Keratinocyte (primary cell): ENCODE measurements at regions not wholly inside any gene's neighbourhood (a gene's known extent, or its start where the extent isn't known, plus 50 kb on each side); places are given as distances from the start of the nearest gene placed in this dataset.

Source experiments
- CTCF ChIP-seq, 3 experiments: IDR thresholded peaks in 1 of 3; conservative IDR thresholded peaks in 1 of 3; optimal IDR thresholded peaks in 1 of 3; 2 replicates in 2 of 3; 3 replicates in 1 of 3; pipeline versions ENCODE3 to v1.5.1; 2011; ENCODE audit warnings: low read length in 3 of 3, mild to moderate bottlenecking in 3 of 3, moderate library complexity in 2 of 3, control low read depth in 1 of 3, inconsistent platforms in 1 of 3; ENCODE audit not compliant: insufficient read depth in 2 of 3; ENCODE audit errors: extremely low read depth in 1 of 3
- EZH2 ChIP-seq: IDR thresholded peaks from one replicate; pipeline ENCODE4 v1.6.1; 2012; ENCODE audit warnings: inconsistent platforms, mild to moderate bottlenecking, low read length, moderate library complexity

DNA sequence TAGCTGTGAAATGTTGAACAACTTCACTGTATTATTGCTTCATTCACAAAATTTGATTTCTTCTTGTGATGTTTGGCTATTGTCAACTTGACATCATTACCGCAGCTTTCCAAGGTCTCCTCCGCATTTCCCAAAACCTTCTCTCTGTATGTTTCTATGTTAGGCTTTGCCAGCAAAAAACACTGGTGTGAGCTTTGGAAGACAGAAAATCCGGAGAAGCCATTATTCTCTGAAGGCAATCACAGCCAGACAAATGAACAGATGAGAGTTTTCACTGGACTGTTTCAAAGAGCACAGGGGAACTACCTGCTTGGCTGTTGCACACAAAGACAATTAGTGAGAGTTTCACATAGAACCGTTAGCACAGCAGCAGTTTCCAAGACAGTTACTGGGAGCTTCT lies 609.6 kb downstream of the BRINP3 start:
- TF ChIP-seq CTCF (optimal IDR thresholded peaks at IDR 0.05 in 1 of 3, IDR thresholded peaks at IDR 0.05 in 1 of 3, conservative IDR thresholded peaks at IDR 0.05 in 1 of 3; ENCODE audit: extremely low read depth in 1 of 3, insufficient read depth in 2 of 3, low read length in 3 of 3) (no peak), EZH2 (no peak)
